ENCODE measurements at regions not wholly inside any gene's neighbourhood (a gene's known extent, or its start where the extent isn't known, plus 50 kb on each side); places are given as distances from the start of the nearest gene placed in this dataset.

- TF ChIP-seq, protein P1, sequence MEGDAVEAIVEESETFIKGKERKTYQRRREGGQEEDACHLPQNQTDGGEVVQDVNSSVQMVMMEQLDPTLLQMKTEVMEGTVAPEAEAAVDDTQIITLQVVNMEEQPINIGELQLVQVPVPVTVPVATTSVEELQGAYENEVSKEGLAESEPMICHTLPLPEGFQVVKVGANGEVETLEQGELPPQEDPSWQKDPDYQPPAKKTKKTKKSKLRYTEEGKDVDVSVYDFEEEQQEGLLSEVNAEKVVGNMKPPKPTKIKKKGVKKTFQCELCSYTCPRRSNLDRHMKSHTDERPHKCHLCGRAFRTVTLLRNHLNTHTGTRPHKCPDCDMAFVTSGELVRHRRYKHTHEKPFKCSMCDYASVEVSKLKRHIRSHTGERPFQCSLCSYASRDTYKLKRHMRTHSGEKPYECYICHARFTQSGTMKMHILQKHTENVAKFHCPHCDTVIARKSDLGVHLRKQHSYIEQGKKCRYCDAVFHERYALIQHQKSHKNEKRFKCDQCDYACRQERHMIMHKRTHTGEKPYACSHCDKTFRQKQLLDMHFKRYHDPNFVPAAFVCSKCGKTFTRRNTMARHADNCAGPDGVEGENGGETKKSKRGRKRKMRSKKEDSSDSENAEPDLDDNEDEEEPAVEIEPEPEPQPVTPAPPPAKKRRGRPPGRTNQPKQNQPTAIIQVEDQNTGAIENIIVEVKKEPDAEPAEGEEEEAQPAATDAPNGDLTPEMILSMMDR (conservative IDR thresholded peaks at IDR 0.05; ENCODE audit: low read depth, low read length): no peak
- no peak for DNase-seq (ENCODE audit: low read depth)
- H3K4me3 ChIP-seq (ENCODE audit: low read length): no peak overlapping the region
Observed at GRCh38 chr9:106727969-106728368, 135.0 kb upstream of the ZNF462 start.

GRCh38 chr9:106728860-106729259 is 134.1 kb upstream of the ZNF462 start:
- H3K4me3 ChIP-seq (ENCODE audit: low read length): no peak overlapping the region
- TF ChIP-seq, protein P1 (conservative IDR thresholded peaks at IDR 0.05; ENCODE audit: low read depth, low read length): no peak
- no peak for DNase-seq (ENCODE audit: low read depth)

GRCh38 chr9:106731910-106732309 is 131.1 kb upstream of the ZNF462 start:
- DNase-seq (ENCODE audit: low read depth): no peak
- TF ChIP-seq, protein P1 (conservative IDR thresholded peaks at IDR 0.05; ENCODE audit: low read depth, low read length): no peak
- no peak overlapping the region for H3K4me3 ChIP-seq (ENCODE audit: low read length)

GRCh38 chr9:106733828-106734380 is 129.1 kb upstream of the ZNF462 start:
- TF ChIP-seq, protein P1 (conservative IDR thresholded peaks at IDR 0.05; ENCODE audit: low read depth, low read length): no peak
- no peak for DNase-seq (ENCODE audit: low read depth)
- no peak overlapping the region for H3K4me3 ChIP-seq (ENCODE audit: low read length)

GRCh38 chr9:106737516-106737915 is 125.5 kb upstream of the ZNF462 start:
- H3K4me3 ChIP-seq (ENCODE audit: low read length): no peak overlapping the region

GRCh38 chr9:106738109-106738508 is 124.9 kb upstream of the ZNF462 start:
- no peak overlapping the region for H3K4me3 ChIP-seq (ENCODE audit: low read length)
- TF ChIP-seq, protein P1 (conservative IDR thresholded peaks at IDR 0.05; ENCODE audit: low read depth, low read length): no peak
- no peak for DNase-seq (ENCODE audit: low read depth)

More at GRCh38 chr9:106737516-106737915, 125.5 kb upstream of the ZNF462 start:
- DNase-seq (ENCODE audit: low read depth): no peak
- TF ChIP-seq, protein P1 (conservative IDR thresholded peaks at IDR 0.05; ENCODE audit: low read depth, low read length): no peak

- no peak overlapping the region for H3K4me3 ChIP-seq (ENCODE audit: low read length)
- no peak for DNase-seq (ENCODE audit: low read depth)
- TF ChIP-seq, protein P1 (conservative IDR thresholded peaks at IDR 0.05; ENCODE audit: low read depth, low read length): no peak
Observed at GRCh38 chr9:106745457-106745856, 117.5 kb upstream of the ZNF462 start.
